ENCODE measurements at regions not wholly inside any gene's neighbourhood (a gene's known extent, or its start where the extent isn't known, plus 50 kb on each side); places are given as distances from the start of the nearest gene placed in this dataset.

DNA sequence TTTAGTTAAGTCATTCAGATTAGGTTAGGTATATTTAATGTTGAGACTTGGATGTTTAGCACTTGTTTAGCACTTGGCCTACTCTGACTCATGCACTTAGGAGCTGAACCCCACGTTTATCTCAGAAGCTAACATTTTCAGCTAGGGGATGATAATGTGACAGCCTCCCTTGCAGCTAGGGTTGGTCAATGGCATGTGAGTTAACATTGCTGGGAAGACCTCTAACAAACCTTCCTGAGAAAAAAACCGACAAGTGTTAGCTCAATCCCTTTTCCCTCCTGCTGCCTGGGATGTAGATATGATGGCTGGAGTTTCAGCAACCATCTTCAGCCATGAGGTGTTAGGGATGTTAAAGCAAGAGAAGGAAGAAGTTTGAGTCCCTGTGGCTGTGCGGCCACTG, 185.0 kb upstream of the FOXF1 start:
- TF ChIP-seq POLR2A (IDR thresholded peaks at IDR 0.05; ENCODE audit: low read depth, low read length) (no peak), POLR2AphosphoS5 (IDR thresholded peaks at IDR 0.05; ENCODE audit: low read depth, low read length) (no peak)
